H9 (cell line): ENCODE measurements at regions not wholly inside any gene's neighbourhood (a gene's known extent, or its start where the extent isn't known, plus 50 kb on each side); places are given as distances from the start of the nearest gene placed in this dataset.
"Not testable (repeated sequence)": the region's sequence is repeated elsewhere in the genome, so short reads cannot be mapped to it uniquely, and the experiment has no call there.

Source experiments
- DNase-seq: peaks from one replicate; pipeline ENCODE4 v3.0.0-alpha.2; 2017
- H2AFZ ChIP-seq: one replicate; pipeline ENCODE4 v1.6.1; 2013; ENCODE audit warnings: mild to moderate bottlenecking, low read length, control low read depth, moderate library complexity
- H2AK5ac ChIP-seq: 2 replicates; pipeline ENCODE4 v1.6.1; 2013; ENCODE audit warnings: low read length, control low read depth, mixed read lengths; ENCODE audit not compliant: insufficient read length
- H2BK120ac ChIP-seq: one replicate; pipeline ENCODE4 v1.6.1; 2013; ENCODE audit warnings: low read depth, mild to moderate bottlenecking, low read length, control low read depth, inconsistent platforms; ENCODE audit not compliant: poor library complexity, severe bottlenecking
- H2BK12ac ChIP-seq: 2 replicates; pipeline ENCODE4 v1.6.1; 2013; ENCODE audit warnings: low read length, control low read depth, mixed read lengths, low read depth; ENCODE audit not compliant: insufficient read length
- H2BK15ac ChIP-seq: 2 replicates; pipeline ENCODE4 v1.6.1; 2013; ENCODE audit warnings: low read depth, low read length, control low read depth
- H2BK20ac ChIP-seq: one replicate; pipeline ENCODE4 v1.6.1; 2013; ENCODE audit warnings: low read depth, mild to moderate bottlenecking, low read length, control low read depth, inconsistent platforms; ENCODE audit not compliant: poor library complexity, severe bottlenecking
- H2BK5ac ChIP-seq: 2 replicates; pipeline ENCODE4 v1.6.1; 2013; ENCODE audit warnings: low read length, control low read depth, mixed read lengths; ENCODE audit not compliant: insufficient read length
- H3K14ac ChIP-seq: 2 replicates; pipeline ENCODE4 v1.6.1; 2013; ENCODE audit warnings: low read length, control low read depth; ENCODE audit not compliant: insufficient read depth
- H3K18ac ChIP-seq: 2 replicates; pipeline ENCODE4 v1.6.1; 2013; ENCODE audit warnings: low read depth, mild to moderate bottlenecking, mixed read lengths, low read length, control low read depth; ENCODE audit not compliant: insufficient read length
- H3K23ac ChIP-seq: 2 replicates; pipeline ENCODE4 v1.6.1; 2013; ENCODE audit warnings: low read length, control low read depth, mixed read lengths, low read depth; ENCODE audit not compliant: insufficient read length
- H3K23me2 ChIP-seq: 2 replicates; pipeline ENCODE4 v1.6.1; 2013; ENCODE audit warnings: low read depth, mild to moderate bottlenecking, mixed read lengths, low read length, control low read depth; ENCODE audit not compliant: insufficient read length, poor library complexity, severe bottlenecking
- H3K27ac ChIP-seq: 2 replicates; pipeline ENCODE4 v1.5.1; 2013; ENCODE audit warnings: low read length, control low read depth, mixed read lengths, low read depth; ENCODE audit not compliant: insufficient read length
- H3K27me3 ChIP-seq: 2 replicates; pipeline ENCODE4 v1.6.1; 2013; ENCODE audit warnings: low read length, control low read depth, inconsistent platforms; ENCODE audit not compliant: insufficient read depth
- H3K4ac ChIP-seq: 2 replicates; pipeline ENCODE4 v1.6.1; 2013; ENCODE audit warnings: low read depth, mild to moderate bottlenecking, control low read depth, inconsistent platforms, low read length, moderate library complexity
- H3K4me1 ChIP-seq: 2 replicates; pipeline ENCODE4 v1.6.1; 2013; ENCODE audit warnings: low read length, control low read depth, inconsistent platforms; ENCODE audit not compliant: insufficient read depth
- H3K4me2 ChIP-seq: 2 replicates; pipeline ENCODE4 v1.6.1; 2013; ENCODE audit warnings: low read length, control low read depth, mixed read lengths; ENCODE audit not compliant: insufficient read length, insufficient read depth
- H3K56ac ChIP-seq: 2 replicates; pipeline ENCODE4 v1.6.1; 2013; ENCODE audit warnings: low read depth, mild to moderate bottlenecking, mixed read lengths, low read length, control low read depth; ENCODE audit not compliant: insufficient read length
- H3K79me1 ChIP-seq: 2 replicates; pipeline ENCODE4 v1.6.1; 2013; ENCODE audit warnings: low read depth, mild to moderate bottlenecking, moderate library complexity, low read length, control low read depth, inconsistent platforms; ENCODE audit not compliant: insufficient read depth, poor library complexity, severe bottlenecking
- H3K79me2 ChIP-seq: 2 replicates; pipeline ENCODE4 v1.6.1; 2013; ENCODE audit warnings: low read length, control low read depth, inconsistent platforms; ENCODE audit not compliant: insufficient read depth
- H3K9ac ChIP-seq: 2 replicates; pipeline ENCODE4 v1.6.1; 2013; ENCODE audit warnings: low read length, control low read depth, mixed read lengths; ENCODE audit not compliant: insufficient read length; ENCODE audit errors: extremely low read depth
- H3K9me3 ChIP-seq: one replicate; pipeline ENCODE4 v1.6.1; 2013; ENCODE audit warnings: low read depth, low read length, inconsistent platforms; ENCODE audit not compliant: control insufficient read depth
- H3T11ph ChIP-seq: one replicate; pipeline ENCODE4 v1.6.1; 2013; ENCODE audit warnings: mild to moderate bottlenecking, low read length, control low read depth, inconsistent platforms
- H4K20me1 ChIP-seq: one replicate; pipeline ENCODE4 v1.6.1; 2013; ENCODE audit not compliant: control insufficient read depth, insufficient read length, insufficient read depth
- H4K5ac ChIP-seq: 2 replicates; pipeline ENCODE4 v1.6.1; 2013; ENCODE audit warnings: low read depth, mild to moderate bottlenecking, mixed read lengths, low read length, control low read depth; ENCODE audit not compliant: insufficient read length
- H4K8ac ChIP-seq: replicated peaks from 2 replicates; pipeline ENCODE4 v1.6.1; 2013; ENCODE audit warnings: low read length, control low read depth, mixed read lengths, low read depth; ENCODE audit not compliant: insufficient read length
- H4K91ac ChIP-seq: 2 replicates; pipeline ENCODE4 v1.6.1; 2013; ENCODE audit warnings: low read depth, mild to moderate bottlenecking, moderate library complexity, mixed read lengths, low read length, control low read depth; ENCODE audit not compliant: insufficient read length
- H3K27ac Mint-ChIP-seq, 3 experiments: 2 replicates in 2 of 3; 3 replicates in 1 of 3; pipeline ENCODE4 v1.8.0; 2020 to 2021; ENCODE audit warnings: mixed read lengths in 3 of 3, mild to moderate bottlenecking in 1 of 3, moderate library complexity in 1 of 3
- H3K27me3 Mint-ChIP-seq: 2 replicates; pipeline ENCODE4 v1.8.0; 2021; ENCODE audit warnings: low read depth, mild to moderate bottlenecking, moderate library complexity, mixed read lengths
- H3K36me3 Mint-ChIP-seq, 3 experiments: 2 replicates in 2 of 3; 3 replicates in 1 of 3; pipeline ENCODE4 v1.8.0; 2020 to 2021; ENCODE audit warnings: low read depth in 3 of 3, mixed read lengths in 3 of 3; ENCODE audit not compliant: insufficient read depth in 1 of 3
- H3K4me1 Mint-ChIP-seq, 2 experiments: 2 replicates each; pipeline ENCODE4 v1.8.0; 2020; ENCODE audit warnings: mixed read lengths in 2 of 2
- H3K4me3 Mint-ChIP-seq, 2 experiments: 2 replicates in 1 of 2; 3 replicates in 1 of 2; pipeline ENCODE4 v1.8.0; 2020 to 2021; ENCODE audit warnings: mild to moderate bottlenecking in 2 of 2, mixed read lengths in 2 of 2, moderate library complexity in 1 of 2
- H3K9me3 Mint-ChIP-seq, 2 experiments: 2 replicates in 1 of 2; 3 replicates in 1 of 2; pipeline ENCODE4 v1.8.0; 2020; ENCODE audit warnings: mild to moderate bottlenecking in 2 of 2, mixed read lengths in 2 of 2, moderate library complexity in 1 of 2
- WGBS: extraction: QIAGEN DNeasy Blood & Tissue Kit; methylation state at CpG from one replicate; pipeline ENCODE4 v1.1.7; 2013; ENCODE audit warnings: missing lambda C conversion rate, low lambda C conversion rate, mixed read lengths; ENCODE audit not compliant: insufficient read length; ENCODE audit errors: extremely low coverage; 5-methylcytosine and 5-hydroxymethylcytosine counted together
- TF ChIP-seq, protein P1 (sequence below): fragments of 200-600 bp; sonication (generic); conservative IDR thresholded peaks from 3 replicates; pipeline ENCODE4 v1.8.0; 2021; ENCODE audit warnings: antibody characterized with exemption, mild to moderate bottlenecking

GRCh38 chr3:177862962-177863491, 665.7 kb upstream of the TBL1XR1 start:
- no peak overlapping the region for H4K5ac ChIP-seq
- no peak overlapping the region for H2AFZ ChIP-seq
- no peak overlapping the region for H3T11ph ChIP-seq
- no peak overlapping the region for H2BK5ac ChIP-seq
- Mint-ChIP-seq H3K36me3 (peaks cover 0 to 5% (median 0%) of the 10 kb centered on the region in 3 experiments; a peak in 3 of 7 replicates), H3K27me3 (no peaks in the 10 kb centered on the region), H3K4me1 (peaks cover 0 to 3% of the 10 kb centered on the region in 2 experiments; a peak in 2 of 4 replicates), H3K9me3 (peaks cover 0 to 7% of the 10 kb centered on the region in 2 experiments; a peak in 3 of 5 replicates), H3K4me3 (no peak overlapping the region), H3K27ac (no peak overlapping the region; a peak in 1 of 7 replicates)
- no peak overlapping the region for H2BK120ac ChIP-seq
- H3K79me2 ChIP-seq, result no peaks in the 10 kb centered on the region
- H3K27ac ChIP-seq, result no peak overlapping the region
- no peak overlapping the region for H2BK20ac ChIP-seq
- no peak overlapping the region for H3K9ac ChIP-seq
- H3K4me1 ChIP-seq, result no peaks in the 10 kb centered on the region
- H3K56ac ChIP-seq, result no peak overlapping the region
- no peaks in the 10 kb centered on the region for H3K27me3 ChIP-seq
- H3K23ac ChIP-seq, result no peak overlapping the region
- H3K23me2 ChIP-seq, result no peaks in the 10 kb centered on the region
- H4K91ac ChIP-seq, result no peak overlapping the region
- H3K4me2 ChIP-seq, result no peak overlapping the region
- H3K4ac ChIP-seq, result no peak overlapping the region
- no peak overlapping the region for H2BK12ac ChIP-seq
- no peaks in the 10 kb centered on the region for H3K79me1 ChIP-seq
- H2AK5ac ChIP-seq, result no peak overlapping the region
- H2BK15ac ChIP-seq, result no peak overlapping the region
- H4K8ac ChIP-seq, result no peak overlapping the region
- TF ChIP-seq, protein P1, sequence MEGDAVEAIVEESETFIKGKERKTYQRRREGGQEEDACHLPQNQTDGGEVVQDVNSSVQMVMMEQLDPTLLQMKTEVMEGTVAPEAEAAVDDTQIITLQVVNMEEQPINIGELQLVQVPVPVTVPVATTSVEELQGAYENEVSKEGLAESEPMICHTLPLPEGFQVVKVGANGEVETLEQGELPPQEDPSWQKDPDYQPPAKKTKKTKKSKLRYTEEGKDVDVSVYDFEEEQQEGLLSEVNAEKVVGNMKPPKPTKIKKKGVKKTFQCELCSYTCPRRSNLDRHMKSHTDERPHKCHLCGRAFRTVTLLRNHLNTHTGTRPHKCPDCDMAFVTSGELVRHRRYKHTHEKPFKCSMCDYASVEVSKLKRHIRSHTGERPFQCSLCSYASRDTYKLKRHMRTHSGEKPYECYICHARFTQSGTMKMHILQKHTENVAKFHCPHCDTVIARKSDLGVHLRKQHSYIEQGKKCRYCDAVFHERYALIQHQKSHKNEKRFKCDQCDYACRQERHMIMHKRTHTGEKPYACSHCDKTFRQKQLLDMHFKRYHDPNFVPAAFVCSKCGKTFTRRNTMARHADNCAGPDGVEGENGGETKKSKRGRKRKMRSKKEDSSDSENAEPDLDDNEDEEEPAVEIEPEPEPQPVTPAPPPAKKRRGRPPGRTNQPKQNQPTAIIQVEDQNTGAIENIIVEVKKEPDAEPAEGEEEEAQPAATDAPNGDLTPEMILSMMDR, result no peak
- no peaks in the 10 kb centered on the region for H3K9me3 ChIP-seq
- no peaks in the 10 kb centered on the region for H4K20me1 ChIP-seq
- DNase-seq, result no peak
- H3K14ac ChIP-seq, result no peak overlapping the region
- H3K18ac ChIP-seq, result no peak overlapping the region

DNA sequence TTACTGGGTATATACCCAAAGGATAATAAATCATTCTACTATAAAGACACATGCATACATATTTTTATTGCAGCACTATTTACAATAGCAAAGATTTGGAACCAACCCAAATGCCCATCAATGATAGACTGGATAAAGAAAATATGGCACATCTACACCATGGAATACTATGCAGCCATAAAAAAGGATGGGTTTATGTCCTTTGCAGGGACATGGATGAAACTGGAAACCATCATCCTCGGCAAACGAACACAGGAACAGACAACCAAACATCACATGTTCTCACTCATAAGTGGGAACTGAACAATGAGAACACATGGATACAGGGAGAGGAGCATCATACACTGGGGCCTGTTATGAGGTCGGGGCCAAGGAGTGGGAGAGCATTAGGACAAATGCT, 665.0 kb upstream of the KCNMB2 start:
- H3K27ac ChIP-seq, result not testable (repeated sequence)

More for the DNA sequence above, 665.0 kb upstream of the KCNMB2 start:
- H3K4me3 Mint-ChIP-seq, H2BK120ac ChIP-seq, H3K18ac ChIP-seq, DNase-seq, H3K27ac Mint-ChIP-seq, H3K27me3 ChIP-seq, H2BK5ac ChIP-seq, H3K79me2 ChIP-seq, H3T11ph ChIP-seq, H4K91ac ChIP-seq, H3K4me2 ChIP-seq, H3K56ac ChIP-seq, H2BK15ac ChIP-seq, H3K27me3 Mint-ChIP-seq, H4K8ac ChIP-seq, H3K23me2 ChIP-seq, H3K4me1 ChIP-seq, H2BK12ac ChIP-seq, H3K9ac ChIP-seq, H2AK5ac ChIP-seq, H3K4ac ChIP-seq, H3K79me1 ChIP-seq, H3K9me3 ChIP-seq, H2BK20ac ChIP-seq, H3K4me1 Mint-ChIP-seq, H3K14ac ChIP-seq, H2AFZ ChIP-seq, H3K23ac ChIP-seq, H4K20me1 ChIP-seq, H4K5ac ChIP-seq: not testable (repeated sequence)
- Mint-ChIP-seq H3K9me3 (peaks cover 26% of the 10 kb centered on the region in 2 experiments), H3K36me3 (peaks cover 2 to 20% (median 9%) of the 10 kb centered on the region in 3 experiments; a peak in 6 of 7 replicates)
- WGBS, result no CpG with 5 or more reads among the region's 3 CpGs
